Duodenal mucosa (tissue), 2 donors: ENCODE measurements at regions not wholly inside any gene's neighbourhood (a gene's known extent, or its start where the extent isn't known, plus 50 kb on each side); places are given as distances from the start of the nearest gene placed in this dataset.

Source experiments
- H3K27ac ChIP-seq: one replicate; pipeline ENCODE4 v1.7.0; 2013; ENCODE audit warnings: low read depth, low read length
- H3K27me3 ChIP-seq, 2 donors: one replicate each; pipeline ENCODE4 v1.7.0; 2013; ENCODE audit warnings: low read length in 2 of 2, control low read depth in 1 of 2; ENCODE audit not compliant: insufficient read depth in 2 of 2, control insufficient read depth in 1 of 2
- H3K36me3 ChIP-seq, 2 donors: one replicate each; pipeline ENCODE4 v1.7.0; 2013; ENCODE audit warnings: low read length in 2 of 2, control low read depth in 1 of 2; ENCODE audit not compliant: insufficient read depth in 2 of 2, control insufficient read depth in 1 of 2
- H3K4me1 ChIP-seq, 2 donors: one replicate each; pipeline ENCODE4 v1.7.0; 2013; ENCODE audit warnings: low read length in 2 of 2, control low read depth in 1 of 2; ENCODE audit not compliant: insufficient read depth in 2 of 2, control insufficient read depth in 1 of 2
- H3K4me3 ChIP-seq, 2 donors: one replicate each; pipeline ENCODE4 v1.7.0; 2013; ENCODE audit warnings: low read length in 2 of 2, low read depth in 1 of 2
- H3K9ac ChIP-seq, 2 donors: one replicate each; pipeline ENCODE4 v1.7.0; 2013; ENCODE audit warnings: low read length in 2 of 2, low read depth in 1 of 2
- H3K9me3 ChIP-seq, 2 donors: one replicate each; pipeline ENCODE4 v1.7.0; 2013; ENCODE audit warnings: low read length in 2 of 2, control low read depth in 1 of 2; ENCODE audit not compliant: control insufficient read depth in 1 of 2

GRCh38 chr17:69815406-69815805 is 259.6 kb upstream of the KCNJ16 start:
- Histone ChIP-seq H3K9ac (no peak overlapping the region), H3K27me3 (no peaks in the 10 kb centered on the region), H3K4me3 (no peak overlapping the region), H3K4me1 (no peaks in the 10 kb centered on the region), H3K9me3 (no peaks in the 10 kb centered on the region), H3K27ac (no peak overlapping the region), H3K36me3 (no peaks in the 10 kb centered on the region)

- H3K36me3 ChIP-seq, result no peaks in the 10 kb centered on the region
- H3K27ac ChIP-seq, result no peak overlapping the region
- no peak overlapping the region for H3K4me3 ChIP-seq
- H3K27me3 ChIP-seq, result no peaks in the 10 kb centered on the region
- no peak overlapping the region for H3K9ac ChIP-seq
- H3K9me3 ChIP-seq, result no peaks in the 10 kb centered on the region
- no peaks in the 10 kb centered on the region for H3K4me1 ChIP-seq
Measured at GRCh38 chr17:69818467-69818866, 256.6 kb upstream of the KCNJ16 start.

DNA sequence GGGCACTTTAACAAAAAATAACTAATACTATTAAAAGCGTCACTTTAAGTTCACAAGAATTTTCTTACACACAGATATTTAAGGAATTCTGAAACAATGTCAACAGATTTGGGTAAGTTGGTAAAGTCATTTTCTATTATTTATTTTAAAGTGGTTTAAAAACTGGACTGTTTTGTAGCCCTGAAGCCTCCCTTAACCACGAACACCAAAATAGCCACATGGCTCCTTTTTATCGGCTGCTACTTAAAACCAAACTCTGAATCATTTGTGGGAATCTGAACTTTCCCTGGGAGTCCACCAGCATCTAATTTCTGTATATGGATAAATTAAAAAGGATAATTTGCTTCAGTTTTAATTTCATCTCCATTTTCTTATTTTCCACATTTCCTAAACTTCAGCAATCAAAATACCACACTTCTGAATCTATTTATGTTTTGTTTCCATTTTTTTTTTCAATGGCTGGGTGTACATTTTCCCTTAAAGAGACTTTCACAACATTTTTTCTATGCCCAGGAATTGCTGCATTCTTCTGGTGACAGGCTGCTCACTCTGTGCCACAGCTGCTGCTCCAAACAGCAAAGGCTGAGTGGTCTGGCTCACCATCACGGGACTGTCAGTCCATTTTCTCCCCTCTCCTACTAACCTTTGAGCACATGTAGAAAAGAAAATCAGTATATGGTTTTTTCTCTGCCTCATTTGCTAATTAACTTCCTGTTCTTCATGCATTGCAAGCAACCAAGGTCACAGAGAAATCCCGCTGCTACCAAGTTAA is 255.5 kb upstream of the KCNJ16 start:
- Histone ChIP-seq H3K4me3 (no peak overlapping the region), H3K9me3 (no peaks in the 10 kb centered on the region), H3K27ac (no peak overlapping the region), H3K4me1 (no peaks in the 10 kb centered on the region), H3K36me3 (no peaks in the 10 kb centered on the region), H3K9ac (no peak overlapping the region), H3K27me3 (no peaks in the 10 kb centered on the region)

GRCh38 chr17:69820876-69821473 is 254.1 kb upstream of the KCNJ16 start:
- H3K27me3 ChIP-seq, result no peaks in the 10 kb centered on the region
- no peak overlapping the region for H3K4me3 ChIP-seq
- H3K9ac ChIP-seq, result no peak overlapping the region
- no peaks in the 10 kb centered on the region for H3K9me3 ChIP-seq
- no peak overlapping the region for H3K27ac ChIP-seq
- H3K36me3 ChIP-seq, result no peaks in the 10 kb centered on the region
- no peaks in the 10 kb centered on the region for H3K4me1 ChIP-seq

GRCh38 chr17:69822314-69822875 is 252.6 kb upstream of the KCNJ16 start:
- Histone ChIP-seq H3K9ac (no peak overlapping the region), H3K9me3 (no peaks in the 10 kb centered on the region), H3K27me3 (no peaks in the 10 kb centered on the region), H3K27ac (no peak overlapping the region), H3K4me3 (no peak overlapping the region), H3K36me3 (no peaks in the 10 kb centered on the region), H3K4me1 (no peaks in the 10 kb centered on the region)

- H3K9me3 ChIP-seq, result no peaks in the 10 kb centered on the region
- H3K27me3 ChIP-seq, result no peaks in the 10 kb centered on the region
- no peak overlapping the region for H3K4me3 ChIP-seq
- no peak overlapping the region for H3K27ac ChIP-seq
- H3K36me3 ChIP-seq, result no peaks in the 10 kb centered on the region
- no peaks in the 10 kb centered on the region for H3K4me1 ChIP-seq
- H3K9ac ChIP-seq, result no peak overlapping the region
Measured at GRCh38 chr17:69828087-69828486, 246.9 kb upstream of the KCNJ16 start.

DNA sequence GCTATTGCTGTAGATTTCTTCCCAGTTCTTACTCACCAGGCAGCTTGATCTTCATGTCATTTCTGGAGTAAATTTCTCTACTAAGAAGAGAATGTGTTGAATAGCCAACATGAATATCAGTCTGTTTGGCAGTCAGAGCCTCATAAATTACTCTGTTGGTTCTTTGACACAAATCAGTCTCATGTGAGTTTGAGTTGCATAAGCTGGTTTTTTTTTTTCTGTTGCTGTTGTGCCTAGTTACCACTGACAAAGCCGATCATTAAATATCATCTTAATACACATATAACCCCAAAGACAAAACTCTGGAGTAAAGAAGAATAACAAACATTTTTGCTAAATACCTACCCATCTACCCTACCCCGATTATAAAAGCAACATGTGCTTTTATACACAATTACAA is 240.5 kb upstream of the KCNJ16 start:
- Histone ChIP-seq H3K27ac (no peak overlapping the region), H3K36me3 (no peaks in the 10 kb centered on the region), H3K9ac (no peak overlapping the region), H3K27me3 (no peaks in the 10 kb centered on the region), H3K4me3 (no peak overlapping the region), H3K9me3 (no peaks in the 10 kb centered on the region), H3K4me1 (no peaks in the 10 kb centered on the region)

GRCh38 chr17:69851736-69852135 is 223.3 kb upstream of the KCNJ16 start:
- no peaks in the 10 kb centered on the region for H3K4me1 ChIP-seq
- no peaks in the 10 kb centered on the region for H3K9me3 ChIP-seq
- H3K27me3 ChIP-seq, result no peaks in the 10 kb centered on the region
- H3K36me3 ChIP-seq, result no peaks in the 10 kb centered on the region
- H3K9ac ChIP-seq, result no peak overlapping the region
- no peak overlapping the region for H3K27ac ChIP-seq
- no peak overlapping the region for H3K4me3 ChIP-seq

- Histone ChIP-seq H3K9me3 (no peaks in the 10 kb centered on the region), H3K27me3 (no peaks in the 10 kb centered on the region), H3K27ac (no peak overlapping the region), H3K36me3 (no peaks in the 10 kb centered on the region), H3K4me3 (no peak overlapping the region), H3K4me1 (no peaks in the 10 kb centered on the region), H3K9ac (no peak overlapping the region)
Measured at GRCh38 chr17:69853541-69854224, 221.3 kb upstream of the KCNJ16 start.

DNA sequence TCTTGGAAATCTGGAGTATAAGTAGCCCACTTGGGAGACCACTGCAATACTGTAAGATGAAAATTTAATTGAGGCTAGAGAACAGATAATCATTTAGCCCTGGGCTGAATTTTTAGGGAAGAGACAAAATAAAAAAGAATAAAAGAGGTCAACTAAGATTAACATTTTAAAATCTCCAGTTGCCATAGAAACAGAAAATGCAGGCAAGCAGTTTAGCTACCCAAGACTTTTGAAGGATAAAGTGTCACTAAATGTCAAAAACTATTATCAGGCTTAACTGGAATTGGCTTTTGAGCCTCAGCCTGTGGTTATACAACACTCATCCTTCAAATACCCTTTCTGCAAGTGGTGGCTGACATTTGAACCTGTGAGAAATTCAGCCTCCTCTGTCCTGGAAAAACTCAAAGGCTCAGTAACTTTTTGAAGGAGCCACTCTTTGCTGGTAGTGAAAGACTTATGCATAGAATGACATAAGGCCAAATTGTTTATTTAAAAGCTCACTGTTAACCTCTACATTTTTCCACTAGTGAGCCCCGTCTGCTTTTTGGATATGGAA is 220.7 kb upstream of the KCNJ16 start:
- Histone ChIP-seq H3K4me1 (no peaks in the 10 kb centered on the region), H3K9ac (no peak overlapping the region), H3K4me3 (no peak overlapping the region), H3K9me3 (no peaks in the 10 kb centered on the region), H3K27ac (no peak overlapping the region), H3K27me3 (no peaks in the 10 kb centered on the region), H3K36me3 (no peaks in the 10 kb centered on the region)
